Hypothalamus (tissue), 51 donors: ENCODE measurements at regions not wholly inside any gene's neighbourhood (a gene's known extent, or its start where the extent isn't known, plus 50 kb on each side); places are given as distances from the start of the nearest gene placed in this dataset.
A peak's percentile ranks its signal among the peaks of the same experiment; 100 is the strongest.
"Not testable (repeated sequence)": the region's sequence is repeated elsewhere in the genome, so short reads cannot be mapped to it uniquely, and the experiment has no call there.

Source experiments
- DNase-seq, 51 donors: peaks; one replicate each; lab custom pipeline; 2025; lab: John Stamatoyannopoulos, UW

DNA sequence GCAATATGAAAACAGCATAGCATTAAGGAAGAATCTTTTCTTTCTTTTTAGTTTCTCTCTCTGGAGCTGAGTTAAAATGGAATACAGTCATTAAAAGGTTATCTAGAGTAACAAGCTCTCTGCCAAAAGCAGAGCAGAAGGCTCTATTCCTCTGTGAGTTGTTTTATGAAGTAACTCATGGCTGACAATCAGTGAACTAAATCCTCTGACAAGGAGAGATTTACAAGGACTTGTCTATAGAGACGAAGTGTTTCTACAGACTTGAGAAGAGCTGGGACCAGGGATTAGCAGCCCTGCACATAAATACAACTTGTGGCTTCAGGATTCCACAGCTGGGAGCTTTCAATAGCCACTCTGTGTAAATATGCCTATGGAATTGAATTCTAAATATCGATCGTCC lies 192.5 kb upstream of the RAG2 start:
- no peak for DNase-seq

DNA sequence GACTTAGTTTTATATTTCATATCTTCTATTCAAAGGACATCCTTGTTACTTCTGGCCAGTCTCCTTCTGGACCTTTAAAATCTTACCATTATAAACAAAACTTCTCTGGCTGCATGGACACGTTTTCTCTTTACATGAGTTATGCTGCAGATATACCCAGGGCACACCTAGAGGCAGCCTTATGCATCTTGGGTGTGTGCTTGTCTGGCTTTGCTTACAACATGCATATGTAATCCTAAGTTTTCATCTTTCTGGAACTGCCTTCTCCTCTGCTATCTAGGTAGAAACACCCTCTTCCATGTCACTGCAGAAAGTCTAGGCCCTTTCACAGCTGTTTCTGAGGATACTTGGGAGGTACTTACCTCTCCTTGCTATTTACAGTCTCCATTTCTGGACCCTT lies 185.8 kb upstream of the RAG2 start:
- no peak for DNase-seq

DNA sequence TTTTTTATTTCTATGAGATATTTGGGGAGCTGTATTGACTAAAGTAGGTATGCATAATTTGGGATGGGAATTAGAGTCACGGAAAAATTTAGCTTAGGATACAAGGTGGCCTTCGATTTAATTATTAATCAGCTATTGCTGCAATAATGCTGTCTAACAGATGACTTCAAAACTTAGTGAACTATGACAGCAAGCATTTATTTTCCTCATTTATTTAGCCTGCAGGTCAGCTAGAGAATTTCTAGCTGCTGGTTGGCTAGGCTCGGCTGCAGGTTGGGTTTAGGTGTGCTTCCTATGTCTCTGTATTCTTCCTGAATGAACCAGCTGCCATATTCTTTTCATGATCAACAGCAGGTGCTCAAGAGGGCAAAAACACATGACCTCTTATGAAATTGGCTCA lies 181.8 kb upstream of the RAG2 start:
- no peak for DNase-seq

DNA sequence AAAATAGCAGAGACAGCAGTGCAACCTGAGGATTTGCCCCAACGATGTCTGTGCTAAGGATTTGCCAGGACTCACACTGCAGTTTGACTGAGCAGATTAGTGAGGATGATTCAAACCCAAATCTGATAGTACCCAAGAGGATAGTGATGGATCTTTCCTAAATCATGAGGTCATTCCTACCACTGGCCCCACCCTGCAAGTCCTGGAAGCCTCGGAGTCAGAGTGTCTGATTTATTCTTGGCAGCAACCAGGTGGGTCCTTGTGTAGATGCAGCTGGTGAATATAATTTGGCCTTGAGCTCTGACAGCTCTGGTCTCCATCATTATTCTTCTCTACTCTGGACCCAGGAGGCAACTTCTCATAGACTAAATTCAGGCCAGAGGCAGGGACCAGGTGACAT lies 179.3 kb upstream of the RAG2 start:
- no peak for DNase-seq

DNA sequence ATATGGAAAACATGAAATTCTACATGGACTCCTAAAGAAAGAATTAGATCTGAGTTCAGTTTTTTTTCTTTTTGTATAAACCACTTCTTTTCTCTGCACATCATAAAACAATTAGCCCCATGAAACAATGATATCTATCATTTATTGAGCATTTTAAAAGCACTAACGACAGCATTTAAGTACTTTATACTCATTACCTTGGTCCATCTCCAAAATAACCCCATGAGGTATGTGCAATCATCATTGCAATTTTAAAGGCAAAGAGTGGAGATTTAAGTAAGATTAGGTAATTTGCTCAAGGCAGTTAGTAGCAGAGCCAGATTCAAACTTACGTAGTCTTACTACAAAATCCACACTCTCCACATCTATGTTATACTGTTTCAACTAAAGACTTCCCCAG lies 177.7 kb upstream of the RAG2 start:
- no peak for DNase-seq

DNA sequence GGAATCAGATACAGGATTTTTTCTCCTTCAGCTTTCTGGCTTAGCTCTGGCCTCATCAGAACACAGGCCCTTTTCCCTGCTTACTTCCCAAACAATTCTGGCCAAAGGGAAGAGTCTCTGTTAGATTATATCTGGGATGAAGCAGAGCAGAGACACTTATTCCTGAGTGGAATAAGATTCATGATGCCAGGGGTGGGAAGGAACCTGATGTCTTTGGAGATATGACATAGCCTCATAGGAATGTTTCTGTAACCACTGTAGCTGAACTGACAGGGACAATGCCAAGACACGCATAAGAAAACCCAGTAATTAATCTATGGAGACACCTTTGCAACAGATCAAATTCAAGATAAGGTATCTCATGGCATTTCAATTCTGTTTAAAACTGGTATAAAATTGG lies 177.1 kb upstream of the RAG2 start:
- no peak for DNase-seq

DNA sequence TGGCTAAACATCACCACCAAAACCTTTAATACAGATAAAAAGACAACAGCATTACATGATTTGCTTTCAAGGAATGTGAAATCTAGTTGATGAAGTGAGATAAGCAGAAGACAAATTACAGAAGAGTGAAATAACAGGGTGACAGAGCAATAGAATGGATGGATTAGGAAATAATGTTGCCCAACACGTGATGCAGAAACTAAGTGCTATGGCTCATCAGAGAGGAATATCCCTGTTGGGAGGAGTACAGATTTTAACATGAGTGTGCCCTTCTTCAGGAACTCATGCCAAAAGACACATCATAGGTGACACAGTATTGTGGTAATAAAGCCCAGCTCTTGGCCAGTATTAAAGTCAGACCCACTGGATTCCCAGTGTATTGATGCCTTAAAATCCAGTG lies 176.6 kb upstream of the RAG2 start:
- DNase-seq = no peak

DNA sequence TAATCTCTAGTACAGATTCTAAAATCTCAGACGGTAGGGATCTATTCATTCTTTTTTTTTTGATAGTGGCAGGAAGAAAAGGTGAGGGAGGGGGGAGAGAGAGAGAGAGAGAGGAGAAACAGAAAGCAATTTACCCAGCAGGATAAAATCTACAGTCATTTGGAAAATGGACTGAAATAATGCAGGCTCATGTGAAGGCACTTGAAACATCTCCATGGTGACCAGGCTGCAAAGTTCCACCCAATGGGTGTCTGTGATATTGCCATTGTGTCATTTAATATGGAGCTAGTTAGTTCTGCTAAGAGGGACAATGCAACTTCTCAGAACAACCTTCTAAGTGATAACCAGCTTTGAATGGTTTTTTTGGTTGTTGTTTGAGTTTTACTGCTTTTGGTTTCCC lies 165.2 kb upstream of the RAG2 start:
- DNase-seq = no peak

DNA sequence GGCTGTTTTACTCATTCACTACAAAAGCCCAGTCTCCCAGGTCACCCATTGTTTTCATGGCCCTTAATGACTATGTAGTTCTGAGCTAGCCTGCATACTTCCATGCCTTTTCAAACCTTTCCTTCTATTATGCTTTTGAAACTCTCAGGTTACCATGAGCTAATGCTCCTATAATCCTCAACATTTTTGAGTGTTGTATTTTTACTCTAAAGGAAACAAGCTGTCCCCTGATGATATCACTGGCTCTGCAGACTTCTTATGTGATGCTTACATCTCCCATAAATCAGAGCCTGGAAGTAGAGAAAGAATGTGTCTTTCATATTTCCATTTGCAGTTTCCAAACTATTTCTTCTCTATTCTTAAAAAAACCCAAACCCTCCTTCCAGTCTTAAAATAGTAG lies 159.0 kb upstream of the RAG2 start:
- no peak for DNase-seq

DNA sequence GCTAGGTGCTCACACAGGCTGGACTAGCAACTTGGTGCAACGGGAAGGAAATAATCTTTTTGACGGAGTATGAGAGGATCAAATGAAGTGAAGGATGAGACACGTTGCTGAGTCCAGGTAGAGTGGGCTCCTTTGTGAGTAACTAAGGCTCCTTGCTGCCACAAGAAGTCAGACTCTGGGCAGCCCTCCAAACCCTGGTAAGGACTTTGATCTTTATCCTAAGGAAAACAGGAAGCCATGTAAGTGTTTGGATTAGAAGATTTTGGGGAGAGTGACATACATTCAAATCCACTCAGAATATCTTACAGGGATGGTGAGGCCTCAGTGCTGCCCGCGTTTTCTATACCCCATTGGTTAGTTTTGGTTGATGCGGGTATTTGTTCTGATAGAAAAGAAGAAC lies 155.9 kb upstream of the RAG2 start:
- no peak for DNase-seq

DNA sequence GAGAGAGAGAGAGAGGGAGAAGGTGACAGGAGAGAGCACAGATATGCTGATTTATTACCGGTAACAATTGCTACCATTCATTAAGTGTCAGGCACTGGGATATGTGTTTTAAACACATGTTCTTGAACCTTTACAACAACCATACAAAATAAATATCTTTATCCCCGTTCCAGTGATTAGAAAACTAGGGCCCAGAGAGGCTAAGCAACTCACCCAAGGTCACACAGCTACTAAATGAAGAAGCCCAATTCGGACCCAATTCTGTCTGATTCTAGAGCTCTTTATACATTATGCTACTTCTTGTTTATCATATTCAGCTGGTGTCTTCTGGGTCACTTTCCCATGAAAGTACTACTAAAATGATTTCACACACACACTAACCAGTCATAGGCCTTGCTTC lies 154.0 kb upstream of the RAG2 start:
- DNase-seq = no peak

DNA sequence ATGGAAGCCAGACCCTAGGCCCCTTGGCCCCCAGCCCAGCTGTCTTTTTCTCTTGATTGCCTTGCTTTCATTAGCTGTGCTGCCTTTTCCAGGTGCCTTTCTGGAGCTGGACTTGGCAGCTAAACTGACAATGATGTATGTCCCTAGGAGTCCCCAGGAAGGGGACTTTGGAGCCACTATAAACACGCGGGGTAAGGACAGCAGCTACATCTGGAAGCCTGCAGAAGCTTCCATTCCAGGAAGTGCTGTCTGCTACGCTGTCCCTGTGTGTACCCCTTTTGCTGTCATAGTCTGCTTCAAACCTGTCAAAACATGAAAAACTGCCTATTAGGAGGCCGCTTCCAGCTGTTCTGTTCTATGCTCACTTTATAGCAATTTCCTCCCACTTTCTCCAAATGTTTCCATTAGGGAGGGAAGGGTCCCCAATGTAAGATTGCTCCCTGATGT lies 153.3 kb upstream of the RAG2 start:
- DNase-seq = no peak

DNA sequence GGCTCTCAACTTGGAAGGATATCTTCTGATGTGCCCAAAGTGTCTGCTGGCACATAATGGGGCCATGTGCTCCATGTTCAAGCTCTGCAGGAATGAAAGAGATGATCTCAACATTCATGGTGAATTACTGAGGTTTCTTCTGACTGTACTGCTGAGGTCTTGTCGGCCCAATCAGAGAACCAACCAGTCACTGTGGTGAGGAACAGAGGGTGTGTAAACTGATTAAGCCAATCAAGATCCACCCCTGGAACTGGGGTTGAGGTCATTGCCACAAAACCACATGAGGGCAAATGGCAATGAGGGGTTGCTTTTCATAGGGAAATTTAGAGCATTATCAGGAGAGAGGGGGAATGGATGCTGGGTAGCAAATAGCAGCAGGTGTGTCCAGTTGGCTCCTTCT lies 152.3 kb upstream of the RAG2 start:
- no peak for DNase-seq

DNA sequence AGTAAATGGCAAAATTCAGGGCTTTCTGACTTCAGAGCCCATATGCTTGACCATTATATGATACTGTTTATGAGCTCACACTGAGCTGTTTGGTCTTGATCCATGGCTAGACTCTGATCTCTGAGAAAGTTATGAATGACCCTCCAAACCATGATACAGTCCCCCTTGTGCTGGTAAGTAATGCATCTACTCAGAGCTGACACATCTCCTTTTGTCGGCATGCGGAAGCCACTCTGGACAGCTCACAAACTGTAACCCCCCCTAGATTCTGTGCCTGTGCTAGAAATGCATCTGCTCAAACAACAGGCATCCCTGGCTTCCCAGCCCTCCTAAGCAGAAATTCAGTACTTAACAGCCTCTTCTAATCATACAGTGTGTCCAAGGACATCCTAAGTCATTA lies 150.8 kb upstream of the RAG2 start:
- DNase-seq = no peak

DNA sequence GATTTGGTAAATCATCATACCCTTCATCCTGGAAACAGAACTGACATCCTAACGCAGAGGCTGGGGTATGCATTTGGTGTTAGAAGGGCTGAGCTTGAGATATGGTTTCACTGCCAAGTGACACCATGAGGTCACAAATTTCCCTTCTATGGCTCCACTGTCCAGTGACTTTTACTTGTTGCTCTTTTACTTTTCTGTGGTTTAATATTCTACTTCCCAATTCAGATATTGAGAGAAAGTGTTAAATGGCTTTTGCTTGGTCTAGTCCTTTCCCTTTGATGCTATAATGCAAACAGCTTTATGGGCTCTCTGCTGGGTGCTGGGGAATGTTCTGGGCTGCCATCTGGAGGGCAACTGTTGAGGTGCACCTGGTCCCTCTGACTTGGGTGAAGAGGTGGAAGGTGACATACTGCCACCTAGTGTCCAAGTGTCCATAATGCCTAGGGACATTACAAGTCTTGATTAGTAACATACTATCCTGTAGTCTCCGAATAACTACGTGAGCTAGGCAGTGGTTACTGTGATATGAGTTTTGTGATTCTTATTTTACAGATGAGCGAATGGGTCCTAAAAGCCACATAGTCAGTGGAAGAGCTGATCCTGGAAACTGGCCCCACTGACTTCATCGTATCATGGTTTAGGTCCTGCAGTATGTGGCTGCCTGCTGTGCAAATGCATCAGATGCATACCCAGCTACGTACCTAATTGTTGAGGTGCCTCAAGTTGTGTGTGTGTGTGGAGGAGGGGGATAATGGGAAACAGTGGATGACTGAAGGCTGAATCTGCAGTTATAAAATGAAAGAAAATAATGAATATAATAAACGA lies 149.1 kb upstream of the RAG2 start:
- peak in 46 of 51 donors; percentile 5 to 84 (median 52) for DNase-seq

DNA sequence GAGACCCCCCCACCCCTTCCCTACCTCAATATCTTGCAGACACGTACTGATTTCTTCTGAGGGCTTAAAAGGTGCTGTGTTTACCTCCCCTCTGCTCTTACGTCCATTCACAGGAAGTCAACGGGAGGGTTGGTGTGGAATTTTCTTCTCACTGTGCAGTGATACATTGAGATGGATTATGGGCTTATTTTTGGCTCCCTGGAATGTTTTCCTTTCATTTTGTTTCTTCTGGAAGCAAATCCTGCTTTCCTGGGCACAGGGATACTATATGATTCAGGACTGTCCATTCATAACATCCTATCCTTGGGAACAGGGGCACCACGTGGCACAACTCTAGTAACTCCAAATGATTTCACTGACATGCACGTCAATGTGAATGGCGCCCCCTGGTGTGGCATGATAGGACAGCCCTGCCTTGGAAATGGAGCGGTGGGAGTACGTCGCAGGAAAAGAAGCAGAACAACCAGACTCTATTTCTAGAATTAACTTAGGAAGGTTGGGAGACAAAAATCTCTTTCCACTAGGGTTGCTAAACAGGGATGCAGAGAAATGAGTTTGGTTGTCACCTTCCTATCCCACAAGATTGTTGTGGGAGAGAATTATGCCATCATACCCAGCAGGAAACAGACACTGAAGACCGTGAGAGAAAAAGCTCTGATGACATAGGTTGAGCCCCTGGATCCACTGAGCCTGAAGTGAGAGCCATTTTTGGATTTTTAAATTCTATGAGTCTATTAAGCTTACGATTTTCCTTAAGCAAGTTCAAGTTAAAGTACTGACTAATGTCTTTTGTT lies 146.5 kb upstream of the RAG2 start:
- DNase-seq = peak in 44 of 51 donors; percentile 1 to 74 (median 20)

DNA sequence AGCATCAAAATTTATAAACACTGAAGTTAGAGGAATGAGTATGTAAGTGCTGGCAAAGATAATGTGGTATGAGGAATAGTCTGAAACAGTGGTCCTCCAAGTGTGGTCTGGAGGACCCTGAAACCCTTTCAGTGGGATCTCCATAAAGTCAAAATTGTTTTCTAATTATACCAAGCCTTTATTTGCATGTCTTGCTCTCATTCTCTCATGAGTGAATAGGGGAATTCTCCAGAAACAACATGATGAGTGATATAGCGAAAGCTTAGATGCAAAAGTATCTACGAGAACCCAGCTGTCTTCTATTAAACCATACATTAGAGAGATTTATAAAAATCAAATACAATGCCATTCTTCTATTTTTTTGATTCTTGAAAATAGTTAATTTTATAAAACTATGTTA lies 145.0 kb upstream of the RAG2 start:
- no peak for DNase-seq

DNA sequence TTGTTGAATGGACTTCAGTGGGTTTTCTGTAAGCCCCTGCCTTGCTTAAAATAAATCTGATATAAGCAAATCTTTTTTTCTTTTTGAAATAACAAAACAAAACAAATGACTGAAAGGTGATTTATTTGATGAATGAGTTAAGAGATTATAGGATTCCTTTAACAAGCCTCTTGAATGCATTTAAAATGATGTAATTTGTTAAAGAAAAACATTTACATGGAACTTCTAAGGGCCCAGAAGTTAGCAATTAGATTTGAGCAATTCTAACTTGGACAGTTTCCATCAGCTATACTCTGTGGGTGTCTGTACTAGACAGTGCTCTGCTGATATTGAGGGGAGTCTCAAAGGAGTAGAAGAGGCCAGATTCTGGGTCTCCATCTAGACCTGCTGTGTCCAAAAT lies 143.5 kb upstream of the RAG2 start:
- no peak for DNase-seq

DNA sequence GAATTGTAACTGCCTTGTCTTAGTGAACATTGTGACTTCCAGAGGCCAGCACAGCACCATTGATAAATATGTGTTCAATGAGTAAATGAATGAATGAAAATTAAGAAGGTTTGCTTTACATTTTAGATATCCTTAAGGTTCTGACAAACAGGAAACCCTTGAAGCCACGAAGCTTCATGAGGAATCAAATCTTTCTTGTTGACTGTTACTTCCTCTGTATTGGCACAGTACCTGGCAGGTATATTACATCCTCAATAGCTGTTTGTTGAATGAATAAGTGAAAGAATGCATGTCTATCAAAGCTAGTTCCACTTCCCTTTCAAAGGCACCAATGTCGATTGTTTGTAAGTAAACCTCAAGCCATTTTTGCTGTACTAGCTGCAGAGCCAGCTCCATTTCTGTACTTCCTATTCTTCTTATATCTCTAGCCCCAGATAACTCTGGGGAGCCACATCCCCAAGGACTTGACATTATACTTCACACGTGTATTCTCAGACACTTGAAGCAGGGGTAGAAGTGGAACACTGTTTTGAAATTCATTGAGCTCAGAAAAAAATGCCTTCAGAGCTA lies 140.3 kb upstream of the RAG2 start:
- DNase-seq = no peak

DNA sequence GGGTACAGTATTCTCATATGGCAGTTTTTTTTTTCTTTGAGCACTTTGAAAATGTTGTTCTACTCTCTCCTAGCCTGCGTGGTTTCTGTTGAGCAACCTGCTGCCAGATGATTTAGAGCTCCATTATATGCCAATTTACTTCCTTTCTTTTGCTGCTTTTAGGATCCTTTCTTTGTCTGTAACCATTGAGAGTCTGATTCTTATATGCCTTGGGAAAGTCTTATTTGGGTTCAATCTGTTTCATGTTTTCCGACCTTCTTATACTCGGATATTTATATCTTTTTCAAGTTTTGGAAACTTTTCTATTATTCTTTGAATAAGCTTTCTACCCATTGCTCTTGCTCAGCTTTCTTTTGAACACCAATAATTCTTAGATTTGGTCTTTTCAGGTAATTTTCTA lies 138.1 kb upstream of the RAG2 start:
- no peak for DNase-seq

DNA sequence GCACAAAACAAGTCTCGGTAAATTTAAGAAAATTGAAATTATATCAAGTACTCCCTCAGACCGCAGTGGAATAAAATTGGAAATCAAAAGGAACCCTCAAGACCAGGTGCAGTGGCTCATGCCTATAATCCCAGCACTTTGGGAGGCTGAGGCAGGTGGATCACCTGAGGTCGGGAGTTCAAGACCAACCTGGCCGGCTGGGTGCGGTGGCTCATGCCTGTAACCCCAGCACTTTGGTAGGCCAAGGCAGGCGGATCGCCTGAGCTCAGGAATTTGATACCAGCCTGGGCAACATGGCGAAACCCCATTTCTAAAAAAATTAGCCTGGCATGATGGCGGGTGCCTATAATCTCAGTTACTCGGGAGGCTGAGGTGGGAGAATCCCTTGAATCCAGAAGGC lies 135.7 kb upstream of the RAG2 start:
- not testable (repeated sequence) for DNase-seq

DNA sequence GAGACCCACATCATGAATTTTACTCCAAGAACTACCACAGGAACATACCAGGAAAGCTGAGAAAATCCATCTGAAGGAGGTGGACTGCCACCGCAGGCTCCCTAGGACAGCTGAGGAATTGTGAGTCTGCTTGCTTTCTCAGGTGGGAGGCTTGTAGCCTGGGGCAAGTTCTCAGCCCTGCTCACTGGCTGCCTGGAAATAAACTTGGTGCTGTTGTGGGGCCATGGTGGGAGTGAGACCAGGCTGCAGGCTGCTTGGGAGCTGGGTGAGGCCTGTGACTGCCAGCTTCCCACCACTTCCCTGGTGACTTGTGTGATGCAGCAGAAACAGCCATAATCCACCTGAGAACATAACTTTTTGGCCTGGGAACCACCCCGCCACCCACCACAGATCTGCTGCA lies 132.7 kb upstream of the RAG2 start:
- DNase-seq = no peak
